Gastrocnemius medialis (tissue), 4 donors: ENCODE measurements at regions not wholly inside any gene's neighbourhood (a gene's known extent, or its start where the extent isn't known, plus 50 kb on each side); places are given as distances from the start of the nearest gene placed in this dataset.

Experiments
- POLR2A ChIP-seq, 2 donors: fragments of 450-650 bp; IDR thresholded peaks; one replicate each; pipeline ENCODE4 v1.6.1; 2017; ENCODE audit warnings: antibody characterized with exemption in 2 of 2, mild to moderate bottlenecking in 2 of 2, moderate library complexity in 2 of 2
- TF ChIP-seq, protein P1 (sequence below), 5 experiments: fragments of 450-650 bp in 3 of 5; fragments of 200-600 bp in 2 of 5; sonication (generic) in 2 of 5; IDR thresholded peaks in 4 of 5; conservative IDR thresholded peaks in 1 of 5; 1 replicate in 4 of 5; 2 replicates in 1 of 5; pipeline ENCODE4 v1.5.1; 2016 to 2019; ENCODE audit warnings: antibody characterized with exemption in 5 of 5, mild to moderate bottlenecking in 3 of 5, moderate library complexity in 3 of 5

DNA sequence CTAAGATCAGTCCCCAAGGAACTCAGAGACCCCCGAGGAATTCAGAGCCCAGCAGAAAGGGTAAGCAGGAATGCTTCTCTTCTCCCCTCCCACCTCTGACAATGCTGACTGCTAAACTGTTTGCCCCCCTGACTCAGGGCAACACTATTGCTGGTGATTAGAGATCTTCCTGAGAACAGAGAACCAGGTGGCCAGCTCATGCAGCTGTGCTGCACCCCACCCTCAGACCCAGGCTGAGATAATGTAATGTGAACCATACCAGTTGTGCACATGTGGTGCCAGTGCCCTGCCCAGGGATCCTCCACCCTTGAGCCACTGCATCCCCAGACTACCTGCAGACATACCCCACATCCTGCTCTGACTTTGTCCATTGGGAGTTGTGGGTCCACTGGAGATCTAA, 139.1 kb upstream of the ARG1 start:
- no peak for TF ChIP-seq POLR2A (IDR thresholded peaks at IDR 0.05)
- TF ChIP-seq, protein P1, sequence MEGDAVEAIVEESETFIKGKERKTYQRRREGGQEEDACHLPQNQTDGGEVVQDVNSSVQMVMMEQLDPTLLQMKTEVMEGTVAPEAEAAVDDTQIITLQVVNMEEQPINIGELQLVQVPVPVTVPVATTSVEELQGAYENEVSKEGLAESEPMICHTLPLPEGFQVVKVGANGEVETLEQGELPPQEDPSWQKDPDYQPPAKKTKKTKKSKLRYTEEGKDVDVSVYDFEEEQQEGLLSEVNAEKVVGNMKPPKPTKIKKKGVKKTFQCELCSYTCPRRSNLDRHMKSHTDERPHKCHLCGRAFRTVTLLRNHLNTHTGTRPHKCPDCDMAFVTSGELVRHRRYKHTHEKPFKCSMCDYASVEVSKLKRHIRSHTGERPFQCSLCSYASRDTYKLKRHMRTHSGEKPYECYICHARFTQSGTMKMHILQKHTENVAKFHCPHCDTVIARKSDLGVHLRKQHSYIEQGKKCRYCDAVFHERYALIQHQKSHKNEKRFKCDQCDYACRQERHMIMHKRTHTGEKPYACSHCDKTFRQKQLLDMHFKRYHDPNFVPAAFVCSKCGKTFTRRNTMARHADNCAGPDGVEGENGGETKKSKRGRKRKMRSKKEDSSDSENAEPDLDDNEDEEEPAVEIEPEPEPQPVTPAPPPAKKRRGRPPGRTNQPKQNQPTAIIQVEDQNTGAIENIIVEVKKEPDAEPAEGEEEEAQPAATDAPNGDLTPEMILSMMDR (IDR thresholded peaks at IDR 0.05 in 4 of 5, conservative IDR thresholded peaks at IDR 0.05 in 1 of 5) = no peak
